ENCODE measurements at regions not wholly inside any gene's neighbourhood (a gene's known extent, or its start where the extent isn't known, plus 50 kb on each side); places are given as distances from the start of the nearest gene placed in this dataset.

- no peak for TF ChIP-seq GATA3 (IDR thresholded peaks at IDR 0.05; ENCODE audit: low read depth, low read length)
- TF ChIP-seq GATA2 (IDR thresholded peaks at IDR 0.05; ENCODE audit: low read depth, low read length), result no peak
These were observed 323.3 kb upstream of the TLE3 start for GRCh38 chr15:70420948-70421482.

DNA sequence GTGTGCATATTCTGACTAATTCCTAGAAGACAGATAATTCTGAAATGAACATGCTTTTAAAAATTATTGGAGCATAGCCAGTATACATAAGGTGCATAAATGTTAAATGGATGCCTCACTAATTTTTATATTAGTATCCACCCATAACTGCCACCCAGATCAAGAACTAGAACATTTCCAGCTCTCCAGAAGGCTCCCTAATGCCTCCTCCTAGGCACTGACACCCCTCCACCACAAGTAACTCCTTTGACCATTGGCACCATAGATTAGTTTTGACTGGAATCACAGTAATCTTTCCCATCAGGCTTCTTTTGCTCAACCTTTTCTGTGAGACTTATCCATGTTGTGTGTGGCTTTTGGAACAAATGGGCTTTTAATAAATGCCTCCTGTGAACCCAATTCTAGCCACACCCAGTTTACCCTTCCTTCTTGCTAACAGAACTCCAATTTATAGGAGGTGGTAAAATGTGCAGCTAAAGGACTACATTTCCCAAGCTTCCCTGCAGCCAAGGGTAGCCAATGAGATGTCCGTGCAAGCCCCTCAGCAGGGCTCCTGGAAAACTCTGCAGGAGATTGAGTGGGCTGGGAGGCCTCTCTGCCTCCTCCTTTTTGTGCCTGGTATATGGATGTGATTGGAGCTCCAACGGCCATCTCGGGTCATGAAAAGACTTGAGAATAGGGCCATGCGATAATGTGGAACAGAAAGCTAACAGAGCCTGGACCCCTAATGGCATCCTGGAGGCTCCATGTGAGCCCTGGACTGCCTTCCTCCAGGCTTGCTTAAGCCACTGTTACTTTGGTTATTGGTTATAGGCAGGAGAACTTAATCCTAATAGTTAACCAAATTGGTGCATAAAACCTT lies 322.6 kb upstream of the TLE3 start:
- TF ChIP-seq GATA2 (IDR thresholded peaks at IDR 0.05; ENCODE audit: low read depth, low read length) (no peak), GATA3 (IDR thresholded peaks at IDR 0.05; ENCODE audit: low read depth, low read length) (no peak)

- no peak for TF ChIP-seq GATA2 (IDR thresholded peaks at IDR 0.05; ENCODE audit: low read depth, low read length)
These were observed 321.2 kb upstream of the TLE3 start for GRCh38 chr15:70418943-70419342.

DNA sequence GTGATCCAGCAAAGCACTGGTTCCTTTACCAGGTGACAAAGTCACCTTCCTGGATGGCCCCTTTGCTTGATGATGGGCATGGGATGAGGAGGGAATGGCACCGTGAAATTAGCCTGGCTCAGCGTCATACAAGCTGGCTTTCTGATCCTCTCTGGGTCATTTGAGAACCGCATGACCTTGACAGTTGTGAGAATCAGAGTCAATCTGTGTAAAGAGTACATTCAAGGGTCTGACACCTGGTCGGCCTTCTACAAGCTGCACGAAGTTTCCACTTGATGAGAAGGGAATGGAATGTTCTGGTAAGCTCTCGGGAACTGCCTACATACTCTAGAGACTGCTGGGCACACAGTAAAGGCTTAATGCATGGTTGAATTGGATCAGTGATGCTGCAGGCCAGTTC lies 319.8 kb upstream of the TLE3 start:
- TF ChIP-seq GATA3 (IDR thresholded peaks at IDR 0.05; ENCODE audit: low read depth, low read length) (no peak), GATA2 (IDR thresholded peaks at IDR 0.05; ENCODE audit: low read depth, low read length) (no peak)

GRCh38 chr15:70416829-70417228 lies 319.1 kb upstream of the TLE3 start:
- no peak for TF ChIP-seq GATA3 (IDR thresholded peaks at IDR 0.05; ENCODE audit: low read depth, low read length)

DNA sequence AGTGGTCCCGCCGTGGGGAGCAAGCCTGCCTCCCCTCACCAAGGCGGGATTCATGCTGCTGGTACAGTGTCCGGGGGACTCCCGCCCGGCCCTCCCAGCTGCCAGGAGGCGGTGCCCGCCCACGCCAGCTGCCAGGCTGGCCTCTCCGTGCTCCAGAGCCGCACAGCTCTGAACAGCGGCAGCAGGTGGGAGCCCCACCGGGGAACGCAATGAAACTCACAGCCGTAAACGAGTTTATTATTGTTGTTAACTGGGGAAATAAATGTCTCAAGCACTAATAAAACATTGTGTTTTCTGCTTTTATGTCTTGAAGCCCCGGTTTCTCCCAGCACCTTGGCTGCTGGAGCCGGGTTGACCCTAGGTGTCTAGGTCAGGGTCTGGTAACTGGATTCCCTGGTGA lies 317.7 kb upstream of the TLE3 start:
- TF ChIP-seq GATA3 (IDR thresholded peaks at IDR 0.05; ENCODE audit: low read depth, low read length) (no peak), GATA2 (IDR thresholded peaks at IDR 0.05; ENCODE audit: low read depth, low read length) (no peak)

- TF ChIP-seq GATA2 (IDR thresholded peaks at IDR 0.05; ENCODE audit: low read depth, low read length) (no peak), GATA3 (IDR thresholded peaks at IDR 0.05; ENCODE audit: low read depth, low read length) (no peak)
These were observed 316.9 kb upstream of the TLE3 start for GRCh38 chr15:70414626-70415025.

- TF ChIP-seq GATA2 (IDR thresholded peaks at IDR 0.05; ENCODE audit: low read depth, low read length) (no peak), GATA3 (IDR thresholded peaks at IDR 0.05; ENCODE audit: low read depth, low read length) (no peak)
These were observed 315.1 kb upstream of the TLE3 start for GRCh38 chr15:70412794-70413193.

- TF ChIP-seq GATA2 (IDR thresholded peaks at IDR 0.05; ENCODE audit: low read depth, low read length) (no peak), GATA3 (IDR thresholded peaks at IDR 0.05; ENCODE audit: low read depth, low read length) (no peak)
These were observed 313.6 kb upstream of the TLE3 start for GRCh38 chr15:70411143-70411863.

DNA sequence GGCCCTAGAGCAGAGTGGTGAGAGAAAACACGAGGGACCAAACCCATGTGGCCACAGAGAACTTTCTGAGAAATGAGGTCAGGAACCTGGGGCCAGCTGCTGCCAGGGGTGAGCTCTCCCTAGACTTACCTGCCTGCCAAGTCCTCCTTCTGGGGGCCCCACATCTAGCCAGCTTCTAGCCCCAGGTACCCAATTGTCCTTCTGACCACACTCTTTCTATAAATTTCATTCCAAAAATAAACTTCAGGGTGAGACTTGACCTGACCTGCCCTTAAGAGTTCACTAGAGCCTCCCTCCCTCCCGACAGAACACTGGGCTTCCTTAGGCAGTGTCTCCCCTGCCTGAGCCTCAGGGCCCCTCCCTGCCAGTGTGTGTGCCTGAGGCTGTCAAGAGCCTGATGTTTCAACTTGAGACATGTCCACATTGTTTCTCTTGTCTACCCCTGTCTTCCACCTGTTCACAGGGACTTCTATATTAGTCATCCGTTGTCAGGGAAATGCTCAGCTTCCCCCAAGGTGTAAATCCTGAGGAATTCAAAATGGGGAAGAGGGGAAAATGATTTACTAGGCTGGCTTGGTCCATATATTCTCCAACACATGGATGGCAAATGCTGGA lies 312.8 kb upstream of the TLE3 start:
- no peak for TF ChIP-seq GATA2 (IDR thresholded peaks at IDR 0.05; ENCODE audit: low read depth, low read length)
- no peak for TF ChIP-seq GATA3 (IDR thresholded peaks at IDR 0.05; ENCODE audit: low read depth, low read length)

GRCh38 chr15:70409388-70409787 lies 311.7 kb upstream of the TLE3 start:
- TF ChIP-seq GATA2 (IDR thresholded peaks at IDR 0.05; ENCODE audit: low read depth, low read length) (no peak), GATA3 (IDR thresholded peaks at IDR 0.05; ENCODE audit: low read depth, low read length) (no peak)

DNA sequence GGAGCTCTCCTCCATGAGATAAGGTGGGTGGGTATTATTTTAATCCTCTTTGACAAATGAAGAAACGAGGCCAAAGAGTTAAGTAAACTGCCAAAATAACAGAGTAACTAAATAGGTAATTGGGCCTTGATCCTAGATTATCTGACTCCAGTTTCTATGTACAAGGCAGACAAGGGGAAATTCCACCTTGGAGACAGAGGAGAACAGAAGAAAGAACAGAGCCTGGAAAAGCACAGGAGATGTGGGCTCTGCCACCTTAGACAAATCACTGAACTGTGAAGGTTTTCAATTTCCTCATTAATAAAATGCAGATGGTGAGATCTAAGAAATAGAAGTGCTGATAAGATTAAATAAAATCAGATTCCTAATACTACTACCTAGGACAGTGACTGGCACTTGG lies 310.2 kb upstream of the TLE3 start:
- TF ChIP-seq GATA3 (IDR thresholded peaks at IDR 0.05; ENCODE audit: low read depth, low read length), result no peak
- no peak for TF ChIP-seq GATA2 (IDR thresholded peaks at IDR 0.05; ENCODE audit: low read depth, low read length)

- TF ChIP-seq GATA2 (IDR thresholded peaks at IDR 0.05; ENCODE audit: low read depth, low read length) (no peak), GATA3 (IDR thresholded peaks at IDR 0.05; ENCODE audit: low read depth, low read length) (no peak)
These were observed 309.6 kb upstream of the TLE3 start for GRCh38 chr15:70407336-70407670.

- no peak for TF ChIP-seq GATA2 (IDR thresholded peaks at IDR 0.05; ENCODE audit: low read depth, low read length)
- TF ChIP-seq GATA3 (IDR thresholded peaks at IDR 0.05; ENCODE audit: low read depth, low read length), result no peak
These were observed 309.1 kb upstream of the TLE3 start for GRCh38 chr15:70406617-70407335.
